Endothelial cell of umbilical vein (primary cell): ENCODE measurements at regions not wholly inside any gene's neighbourhood (a gene's known extent, or its start where the extent isn't known, plus 50 kb on each side); places are given as distances from the start of the nearest gene placed in this dataset.

ENCODE experiments used
- BruUV-seq: library from RNA; stranded (reverse); fragments of 400-500 nt; replicated peaks from 2 replicates; lab custom pipeline; 2021; lab: Mats Ljungman, UMichigan
- CTCF ChIA-PET: fragments of 300-600, 350-600 bp; sonication (Branson Sonifier 250); formaldehyde crosslinking; loops from one replicate; lab custom pipeline; 2021; ENCODE audit warnings: antibody characterized with exemption, inconsistent platforms; lab: Charles Lee
- POLR2A ChIA-PET: fragments of 300-600, 350-600 bp; sonication (Branson Sonifier 250); formaldehyde crosslinking; loops from one replicate; lab custom pipeline; 2021; ENCODE audit warnings: antibody characterized with exemption, inconsistent platforms; lab: Charles Lee
- DNase-seq: peaks from one replicate; pipeline ENCODE4 v3.0.0-alpha.2; 2011; ENCODE audit warnings: low read depth, low spot score
- FAIRE-seq: peaks from 2 replicates; lab custom pipeline; 2011; peaks lifted over from hg19 to GRCh38; lab: Jason Lieb, UNC
- H2AFZ ChIP-seq: 2 replicates; pipeline ENCODE4 v1.6.0; 2012; ENCODE audit warnings: low read depth, low read length, control low read depth, inconsistent platforms
- H3K27ac ChIP-seq: 2 replicates; pipeline ENCODE4 v1.5.1; 2011; ENCODE audit warnings: low read depth, mild to moderate bottlenecking, control low read depth, low read length, moderate library complexity; ENCODE audit not compliant: insufficient read depth
- H3K27me3 ChIP-seq, 2 experiments: 2 replicates each; pipeline versions ENCODE4 v1.6.0 to v1.6.1; 2011; ENCODE audit warnings: low read length in 2 of 2, mixed read lengths in 1 of 2; ENCODE audit not compliant: control insufficient read depth in 2 of 2, insufficient read depth in 2 of 2
- H3K36me3 ChIP-seq, 2 experiments: 2 replicates in 1 of 2; 3 replicates in 1 of 2; pipeline ENCODE4 v1.5.1; 2011; ENCODE audit warnings: low read length in 2 of 2, mild to moderate bottlenecking in 1 of 2, moderate library complexity in 1 of 2; ENCODE audit not compliant: control insufficient read depth in 2 of 2, insufficient read depth in 2 of 2; ENCODE audit errors: extremely low read depth in 1 of 2
- H3K4me1 ChIP-seq: 3 replicates; pipeline ENCODE4 v1.5.1; 2011; ENCODE audit warnings: mild to moderate bottlenecking, low read length; ENCODE audit not compliant: control insufficient read depth, insufficient read depth; ENCODE audit errors: extremely low read depth
- H3K4me2 ChIP-seq: 2 replicates; pipeline ENCODE4 v1.6.1; 2011; ENCODE audit warnings: low read length, control low read depth, mixed read lengths; ENCODE audit not compliant: insufficient read depth
- H3K4me3 ChIP-seq, 3 experiments: fragments of 200-600 bp in 1 of 3; sonication (generic), shearing (Covaris generic) in 1 of 3; replicated peaks in 1 of 3; 2 replicates each; pipeline ENCODE4 v1.5.1; 2011 to 2016; ENCODE audit warnings: control low read depth in 3 of 3, low read length in 3 of 3, mild to moderate bottlenecking in 2 of 3, inconsistent platforms in 1 of 3, low read depth in 1 of 3, moderate library complexity in 1 of 3; ENCODE audit not compliant: insufficient read depth in 1 of 3
- H3K79me2 ChIP-seq: 2 replicates; pipeline ENCODE4 v1.6.0; 2012; ENCODE audit warnings: low read length, inconsistent platforms; ENCODE audit not compliant: control insufficient read depth, insufficient read depth
- H3K9ac ChIP-seq: replicated peaks from 2 replicates; pipeline ENCODE3; 2011; ENCODE audit warnings: low read length, control low read depth; ENCODE audit not compliant: insufficient read depth; ENCODE audit errors: extremely low read depth
- H3K9me1 ChIP-seq: replicated peaks from 3 replicates; pipeline ENCODE4 v1.6.0; 2011; ENCODE audit warnings: mild to moderate bottlenecking, low read length; ENCODE audit not compliant: control insufficient read depth, insufficient read depth; ENCODE audit errors: extremely low read depth
- H3K9me3 ChIP-seq: replicated peaks from 2 replicates; pipeline ENCODE4 v1.5.1; 2012; ENCODE audit warnings: low read length, inconsistent platforms; ENCODE audit not compliant: control insufficient read depth, insufficient read depth
- H4K20me1 ChIP-seq: replicated peaks from 2 replicates; pipeline ENCODE3; 2011; ENCODE audit warnings: mild to moderate bottlenecking, low read length; ENCODE audit not compliant: control insufficient read depth, insufficient read depth; ENCODE audit errors: extremely low read depth
- EZH2 ChIP-seq: IDR thresholded peaks from 2 replicates; pipeline ENCODE4 v1.6.1; 2012; ENCODE audit warnings: borderline replicate concordance, low read depth, mild to moderate bottlenecking, moderate library complexity, low read length, inconsistent platforms; ENCODE audit not compliant: severe bottlenecking
- FOS ChIP-seq: IDR thresholded peaks from 2 replicates; pipeline ENCODE4 v1.6.1; 2011; ENCODE audit warnings: mild to moderate bottlenecking, low read length, moderate library complexity, borderline replicate concordance; ENCODE audit not compliant: insufficient read depth
- GATA2 ChIP-seq: IDR thresholded peaks from 2 replicates; pipeline ENCODE4 v1.7.0; 2011; ENCODE audit warnings: low read depth, mild to moderate bottlenecking, moderate library complexity, mixed read lengths, low read length; ENCODE audit not compliant: insufficient read length, insufficient read depth
- JUN ChIP-seq: IDR thresholded peaks from 2 replicates; pipeline ENCODE4 v1.6.1; 2011; ENCODE audit warnings: borderline replicate concordance, low read depth; ENCODE audit not compliant: insufficient read length, insufficient read depth
- MYC ChIP-seq: IDR thresholded peaks from one replicate; pipeline ENCODE4 v1.6.1; 2011; ENCODE audit warnings: mild to moderate bottlenecking, low read depth, low read length
- POLR2A ChIP-seq: IDR thresholded peaks from 2 replicates; pipeline ENCODE4 v1.6.1; 2012; ENCODE audit warnings: low read depth, mild to moderate bottlenecking, control low read depth, low read length
- POLR2AphosphoS5 ChIP-seq: IDR thresholded peaks from 2 replicates; pipeline ENCODE4 v1.6.1; 2012; ENCODE audit warnings: low read depth, mild to moderate bottlenecking, control low read depth, low read length, moderate library complexity; ENCODE audit not compliant: insufficient read depth
- dilution Hi-C: fragments of 300-500 bp; cut with MboI; formaldehyde crosslinking; loops from one replicate; pipeline ENCODE4 v1.15.0; 2019; ENCODE audit warnings: low sequenced_read_pairs; ENCODE audit not compliant: extremely low pct_ligation_motif_present
- intact Hi-C: fragments of 100-400 bp; cut with micrococcal nuclease; formaldehyde crosslinking; loops from one replicate; pipeline ENCODE4 v1.10.0; 2022
- TF ChIP-seq, protein P1 (sequence below): IDR thresholded peaks from 2 replicates; pipeline ENCODE4 v1.6.1; 2011; ENCODE audit not compliant: insufficient read depth, insufficient read length
- TF ChIP-seq, protein P2 (sequence below), 2 donors: IDR thresholded peaks; 1 replicate in 1 of 2; 2 replicates in 1 of 2; pipeline ENCODE4 v1.5.1; 2011; ENCODE audit warnings: low read length in 2 of 2, mild to moderate bottlenecking in 2 of 2, moderate library complexity in 2 of 2, control low read depth in 1 of 2, inconsistent platforms in 1 of 2, low read depth in 1 of 2; ENCODE audit not compliant: insufficient read depth in 1 of 2; ENCODE audit errors: extremely low read depth in 1 of 2

DNA sequence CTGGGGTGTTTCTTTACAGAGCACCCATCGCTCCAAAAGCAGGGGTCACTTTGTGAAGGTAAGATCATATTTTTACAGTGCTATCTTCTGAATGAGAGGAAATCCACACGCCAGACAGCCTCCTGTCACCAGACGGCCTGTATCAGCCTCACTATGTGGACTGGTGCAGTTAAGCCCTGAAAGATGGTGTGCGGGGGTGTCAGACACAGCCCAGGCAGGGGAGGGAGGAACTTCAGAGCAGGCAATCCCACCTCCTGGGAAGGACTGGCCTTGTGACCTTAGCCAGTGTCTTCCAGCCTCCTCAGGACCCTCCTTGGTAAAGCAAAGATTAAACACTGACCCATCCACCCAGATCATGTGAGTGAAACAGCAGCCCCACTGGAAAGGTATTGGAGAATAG lies 249.4 kb upstream of the CTAGE1 start:
- H3K79me2 ChIP-seq, result no peaks in the 10 kb centered on the region
- no peaks in the 10 kb centered on the region for H3K9me3 ChIP-seq
- no peak overlapping the region for H3K4me2 ChIP-seq
- H2AFZ ChIP-seq, result peak overlapping the region; percentile 50
- CTCF ChIA-PET, result no interaction called here
- intact Hi-C loops (no loop called here), dilution Hi-C loops (no loop called here)
- POLR2A ChIA-PET, result no interaction called here
- H3K27ac ChIP-seq, result peak overlapping the region; percentile 79
- FAIRE-seq (no peak), DNase-seq (no peak)
- no peak overlapping the region for H3K4me3 ChIP-seq
- no TSS peak for BruUV-seq
- no peak for TF ChIP-seq GATA2
- TF ChIP-seq POLR2A, result no peak
- TF ChIP-seq MYC, result no peak
- TF ChIP-seq EZH2, result no peak
- TF ChIP-seq FOS, result no peak
- no peak for TF ChIP-seq JUN
- TF ChIP-seq, protein P1, sequence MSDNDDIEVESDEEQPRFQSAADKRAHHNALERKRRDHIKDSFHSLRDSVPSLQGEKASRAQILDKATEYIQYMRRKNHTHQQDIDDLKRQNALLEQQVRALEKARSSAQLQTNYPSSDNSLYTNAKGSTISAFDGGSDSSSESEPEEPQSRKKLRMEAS, result no peak
- TF ChIP-seq POLR2AphosphoS5, result no peak
- TF ChIP-seq, protein P2, sequence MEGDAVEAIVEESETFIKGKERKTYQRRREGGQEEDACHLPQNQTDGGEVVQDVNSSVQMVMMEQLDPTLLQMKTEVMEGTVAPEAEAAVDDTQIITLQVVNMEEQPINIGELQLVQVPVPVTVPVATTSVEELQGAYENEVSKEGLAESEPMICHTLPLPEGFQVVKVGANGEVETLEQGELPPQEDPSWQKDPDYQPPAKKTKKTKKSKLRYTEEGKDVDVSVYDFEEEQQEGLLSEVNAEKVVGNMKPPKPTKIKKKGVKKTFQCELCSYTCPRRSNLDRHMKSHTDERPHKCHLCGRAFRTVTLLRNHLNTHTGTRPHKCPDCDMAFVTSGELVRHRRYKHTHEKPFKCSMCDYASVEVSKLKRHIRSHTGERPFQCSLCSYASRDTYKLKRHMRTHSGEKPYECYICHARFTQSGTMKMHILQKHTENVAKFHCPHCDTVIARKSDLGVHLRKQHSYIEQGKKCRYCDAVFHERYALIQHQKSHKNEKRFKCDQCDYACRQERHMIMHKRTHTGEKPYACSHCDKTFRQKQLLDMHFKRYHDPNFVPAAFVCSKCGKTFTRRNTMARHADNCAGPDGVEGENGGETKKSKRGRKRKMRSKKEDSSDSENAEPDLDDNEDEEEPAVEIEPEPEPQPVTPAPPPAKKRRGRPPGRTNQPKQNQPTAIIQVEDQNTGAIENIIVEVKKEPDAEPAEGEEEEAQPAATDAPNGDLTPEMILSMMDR (IDR thresholded peaks at IDR 0.05; ENCODE audit: extremely low read depth in 1 of 2, insufficient read depth in 1 of 2, low read depth in 1 of 2, low read length in 2 of 2), result no peak
- H3K9ac ChIP-seq, result no peak overlapping the region
- no peaks in the 10 kb centered on the region for H3K9me1 ChIP-seq
- no peaks in the 10 kb centered on the region for H4K20me1 ChIP-seq
- H3K36me3 ChIP-seq, result no peaks in the 10 kb centered on the region
- H3K27me3 ChIP-seq, result no peaks in the 10 kb centered on the region
- peaks cover 36% of the 10 kb centered on the region for H3K4me1 ChIP-seq
